Cerebellar cortex (tissue), 1 donor: ENCODE measurements at regions not wholly inside any gene's neighbourhood (a gene's known extent, or its start where the extent isn't known, plus 50 kb on each side); places are given as distances from the start of the nearest gene placed in this dataset.

Experiments
- DNase-seq: peaks from one replicate; pipeline ENCODE4 v3.0.0-alpha.2; 2015; ENCODE audit warnings: low spot score

- no peak for DNase-seq
Observed at GRCh38 chrX:51437521-51437920, 58.9 kb downstream of the NUDT11 start.

DNA sequence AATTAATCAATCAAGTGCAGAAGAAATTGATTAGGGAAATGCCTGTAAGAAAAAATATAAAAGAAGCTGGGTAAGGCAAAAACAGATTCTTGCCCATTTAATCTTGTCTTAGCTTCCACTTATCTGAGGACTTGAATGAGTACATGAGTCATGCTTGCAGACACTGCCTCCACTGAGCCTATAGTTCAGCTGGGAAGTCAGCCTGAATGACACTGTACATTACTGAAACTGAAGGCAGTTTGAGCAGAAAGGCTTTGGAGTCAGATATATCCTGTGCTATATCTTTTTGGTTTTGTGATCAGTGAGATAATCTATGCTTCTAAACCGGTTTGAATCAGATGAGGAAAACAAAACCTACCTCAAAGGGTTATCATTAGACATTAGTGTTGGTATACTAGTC is 61.3 kb downstream of the NUDT11 start:
- no peak for DNase-seq

DNA sequence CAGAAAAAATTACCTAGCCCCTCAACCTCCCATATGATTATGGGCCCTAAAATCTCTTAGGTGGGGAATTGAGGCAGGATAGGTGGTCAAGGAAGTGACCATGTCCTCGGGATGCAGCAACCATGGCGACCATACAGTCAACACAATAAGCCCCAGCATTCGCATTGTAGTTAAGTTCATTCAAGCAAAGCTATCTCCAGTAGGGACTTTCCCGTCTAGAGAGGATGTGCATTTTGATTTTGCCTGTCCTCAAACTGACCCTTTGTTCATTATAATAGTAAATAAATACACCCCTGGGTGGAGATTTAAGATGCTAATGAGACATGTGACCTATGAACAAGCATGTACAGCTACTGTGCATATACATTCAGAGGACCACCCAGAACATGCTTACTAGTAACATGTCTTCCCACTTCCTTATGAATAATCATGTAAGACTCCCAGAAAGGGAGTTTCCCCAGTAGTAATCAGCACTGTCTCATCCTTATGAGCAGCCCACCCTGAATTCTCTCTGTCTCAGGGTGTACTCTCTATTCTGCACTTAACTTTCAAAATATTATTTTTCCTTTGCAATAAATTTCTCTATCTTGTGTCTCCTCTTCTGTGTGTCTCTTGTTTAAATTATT is 74.3 kb downstream of the NUDT11 start:
- DNase-seq: no peak

- DNase-seq: peak; percentile 56
Observed at GRCh38 chrX:51420610-51421009, 75.8 kb downstream of the NUDT11 start.

- no peak for DNase-seq
Observed at GRCh38 chrX:51408462-51408861, 75.8 kb downstream of the NUDT10 start.

- no peak for DNase-seq
Observed at GRCh38 chrX:51407520-51408409, 75.1 kb downstream of the NUDT10 start.

DNA sequence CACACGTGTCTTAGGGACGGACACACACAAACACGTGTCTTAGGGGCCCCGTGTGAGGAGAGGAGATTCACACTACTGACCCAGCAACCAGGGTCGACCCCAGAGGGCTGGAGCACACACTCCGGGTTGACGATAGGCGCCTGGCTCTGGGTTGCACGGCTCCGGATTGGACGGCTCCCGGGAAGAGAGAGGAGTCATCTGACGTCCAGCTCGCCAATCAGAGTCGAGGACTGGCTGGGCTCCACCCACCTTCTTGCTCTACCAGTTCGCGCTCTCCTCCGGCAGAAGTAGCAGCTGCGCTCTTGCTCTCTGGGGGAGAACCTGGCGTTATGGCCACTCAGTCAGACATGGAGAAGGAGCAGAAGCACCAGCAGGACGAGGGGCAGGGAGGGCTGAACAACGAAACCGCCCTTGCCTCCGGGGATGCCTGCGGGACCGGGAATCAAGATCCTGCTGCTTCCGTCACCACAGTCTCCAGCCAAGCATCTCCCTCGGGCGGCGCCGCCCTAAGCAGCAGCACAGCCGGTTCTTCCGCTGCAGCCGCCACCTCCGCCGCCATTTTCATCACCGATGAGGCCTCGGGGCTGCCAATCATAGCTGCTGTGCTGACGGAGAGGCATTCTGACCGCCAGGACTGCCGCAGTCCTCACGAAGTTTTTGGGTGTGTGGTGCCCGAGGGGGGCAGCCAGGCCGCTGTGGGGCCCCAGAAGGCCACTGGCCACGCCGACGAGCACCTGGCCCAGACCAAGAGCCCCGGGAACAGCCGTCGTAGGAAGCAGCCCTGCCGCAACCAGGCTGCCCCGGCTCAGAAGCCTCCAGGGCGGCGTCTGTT is 74.3 kb downstream of the NUDT10 start:
- no peak for DNase-seq

DNA sequence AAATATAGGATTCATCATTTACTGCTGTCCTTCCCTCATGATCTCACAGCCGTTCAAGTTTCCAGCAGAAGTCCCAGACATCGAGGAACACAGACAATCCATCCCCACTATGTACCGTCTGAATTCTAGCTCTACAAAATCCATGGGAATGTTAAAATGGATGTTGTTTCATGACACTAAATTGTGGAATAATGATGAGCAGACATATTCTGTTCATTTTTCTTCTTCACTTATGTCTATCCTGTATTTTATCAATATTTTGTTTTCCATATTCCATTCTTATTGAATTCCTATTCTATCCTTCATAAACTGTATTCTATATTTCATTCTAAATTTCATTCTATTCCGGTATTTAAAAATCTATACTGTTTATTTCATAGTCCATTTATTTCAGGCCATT is 71.8 kb downstream of the NUDT10 start:
- no peak for DNase-seq

GRCh38 chrX:51395810-51396728 is 63.4 kb downstream of the NUDT10 start:
- peak; percentile 38 for DNase-seq

GRCh38 chrX:51395480-51395809 is 62.8 kb downstream of the NUDT10 start:
- DNase-seq: no peak
